ENCODE measurements at regions not wholly inside any gene's neighbourhood (a gene's known extent, or its start where the extent isn't known, plus 50 kb on each side); places are given as distances from the start of the nearest gene placed in this dataset.

- TF ChIP-seq CTCF (IDR thresholded peaks at IDR 0.05) (no peak), POLR2A (IDR thresholded peaks at IDR 0.05) (no peak), POLR2AphosphoS5 (IDR thresholded peaks at IDR 0.05) (no peak)
Measured at GRCh38 chr3:4065085-4065484, 238.1 kb upstream of the SETMAR start.
